Transverse colon (tissue), 4 donors: ENCODE measurements at regions not wholly inside any gene's neighbourhood (a gene's known extent, or its start where the extent isn't known, plus 50 kb on each side); places are given as distances from the start of the nearest gene placed in this dataset.

Source experiments
- DNase-seq: peaks from one replicate; pipeline ENCODE4 v3.0.0-alpha.2; 2019
- H3K27ac ChIP-seq, 4 donors: fragments of 200-600 bp; sonication (generic); 2 replicates each; pipeline ENCODE4 v1.5.1; 2016 to 2018; ENCODE audit warnings: inconsistent platforms in 4 of 4
- H3K27me3 ChIP-seq: fragments of 200-600 bp; sonication (generic); 2 replicates; pipeline ENCODE4 v1.5.1; 2017; ENCODE audit warnings: inconsistent platforms
- H3K36me3 ChIP-seq, 4 donors: fragments of 200-600 bp; sonication (generic); 2 replicates each; pipeline ENCODE4 v1.5.1; 2017 to 2019; ENCODE audit warnings: inconsistent platforms in 4 of 4
- H3K4me1 ChIP-seq, 4 donors: fragments of 200-600 bp; sonication (generic); 2 replicates each; pipeline ENCODE4 v1.5.1; 2017 to 2020; ENCODE audit warnings: inconsistent platforms in 4 of 4
- H3K4me3 ChIP-seq, 4 donors: fragments of 200-600 bp; sonication (generic); 1 replicate in 1 of 4; 2 replicates in 3 of 4; pipeline versions ENCODE4 v1.5.1 to v1.6.1; 2017 to 2019; ENCODE audit warnings: inconsistent platforms in 4 of 4
- H3K9me3 ChIP-seq, 2 donors: fragments of 200-600 bp; sonication (generic); 2 replicates each; pipeline ENCODE4 v1.5.1; 2017 to 2019; ENCODE audit warnings: inconsistent platforms in 2 of 2
- EP300 ChIP-seq: sonication (generic); formaldehyde crosslinking; IDR thresholded peaks from one replicate; pipeline ENCODE4 v1.6.1; 2017; ENCODE audit warnings: antibody characterized with exemption, low read depth
- POLR2A ChIP-seq: fragments of 450-650 bp; IDR thresholded peaks from one replicate; pipeline ENCODE4 v1.6.1; 2016; ENCODE audit warnings: antibody characterized with exemption, mild to moderate bottlenecking, moderate library complexity
- POLR2AphosphoS5 ChIP-seq, 3 donors: sonication (generic); formaldehyde crosslinking; IDR thresholded peaks; one replicate each; pipeline ENCODE4 v1.6.1; 2016; ENCODE audit warnings: antibody characterized with exemption in 3 of 3
- WGBS, 2 donors: methylation state at CpG; one replicate each; pipeline ENCODE4 v1.1.5; 2018; ENCODE audit warnings: low coverage in 1 of 2; 5-methylcytosine and 5-hydroxymethylcytosine counted together
- in situ Hi-C, 4 donors: fragments of 200-750 bp; cut with MboI; loops; one replicate each; pipeline versions ENCODE4 v1.15.0 to v1.15.1; 2017; ENCODE audit warnings: low sequenced_read_pairs in 3 of 4, low pct_ligation_motif_present in 1 of 4, low pct_unique_long_range_greater_than_20kb in 1 of 4
- intact Hi-C: fragments of 100-400 bp; cut with DNase I; formaldehyde crosslinking; loops from one replicate; pipeline ENCODE4 v1.15.1; 2023; ENCODE audit warnings: low total_unique reads
- TF ChIP-seq, protein P1 (sequence below), 5 experiments: fragments of 200-600 bp in 3 of 5; fragments of 450-650 bp in 2 of 5; sonication (generic) in 3 of 5; IDR thresholded peaks; 1 replicate in 2 of 5; 2 replicates in 3 of 5; pipeline ENCODE4 v1.5.1; 2016 to 2017; ENCODE audit warnings: antibody characterized with exemption in 5 of 5, inconsistent platforms in 3 of 5, mild to moderate bottlenecking in 2 of 5, moderate library complexity in 1 of 5

DNA sequence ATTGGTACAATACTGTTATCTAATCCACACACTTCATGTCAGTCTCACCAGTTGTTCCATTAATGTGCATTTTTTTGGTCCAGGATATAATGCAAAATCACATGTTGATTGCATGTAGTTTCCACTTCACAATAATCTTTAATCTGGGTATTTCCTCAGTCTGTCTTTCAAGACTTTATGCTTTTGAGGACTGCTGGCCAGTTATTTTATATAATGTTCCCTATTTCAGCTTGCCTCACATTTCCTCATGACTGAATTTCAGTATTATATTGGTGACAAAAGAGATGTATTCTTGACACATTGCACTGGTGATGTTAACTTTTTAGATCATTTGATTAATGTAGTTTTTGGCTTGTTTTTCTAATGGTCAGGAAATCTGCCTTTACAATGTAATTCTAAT, 368.3 kb downstream of the IRS2 start:
- Histone ChIP-seq H3K27me3 (no peaks in the 10 kb centered on the region), H3K9me3 (no peaks in the 10 kb centered on the region), H3K27ac (no peak overlapping the region), H3K4me1 (no peaks in the 10 kb centered on the region), H3K4me3 (no peak overlapping the region), H3K36me3 (no peaks in the 10 kb centered on the region)
- DNase-seq: no peak
- intact Hi-C loops: no loop called here
- in situ Hi-C loops: no loop called here
- no peak for TF ChIP-seq POLR2AphosphoS5 (IDR thresholded peaks at IDR 0.05)
- TF ChIP-seq, protein P1, sequence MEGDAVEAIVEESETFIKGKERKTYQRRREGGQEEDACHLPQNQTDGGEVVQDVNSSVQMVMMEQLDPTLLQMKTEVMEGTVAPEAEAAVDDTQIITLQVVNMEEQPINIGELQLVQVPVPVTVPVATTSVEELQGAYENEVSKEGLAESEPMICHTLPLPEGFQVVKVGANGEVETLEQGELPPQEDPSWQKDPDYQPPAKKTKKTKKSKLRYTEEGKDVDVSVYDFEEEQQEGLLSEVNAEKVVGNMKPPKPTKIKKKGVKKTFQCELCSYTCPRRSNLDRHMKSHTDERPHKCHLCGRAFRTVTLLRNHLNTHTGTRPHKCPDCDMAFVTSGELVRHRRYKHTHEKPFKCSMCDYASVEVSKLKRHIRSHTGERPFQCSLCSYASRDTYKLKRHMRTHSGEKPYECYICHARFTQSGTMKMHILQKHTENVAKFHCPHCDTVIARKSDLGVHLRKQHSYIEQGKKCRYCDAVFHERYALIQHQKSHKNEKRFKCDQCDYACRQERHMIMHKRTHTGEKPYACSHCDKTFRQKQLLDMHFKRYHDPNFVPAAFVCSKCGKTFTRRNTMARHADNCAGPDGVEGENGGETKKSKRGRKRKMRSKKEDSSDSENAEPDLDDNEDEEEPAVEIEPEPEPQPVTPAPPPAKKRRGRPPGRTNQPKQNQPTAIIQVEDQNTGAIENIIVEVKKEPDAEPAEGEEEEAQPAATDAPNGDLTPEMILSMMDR (IDR thresholded peaks at IDR 0.05): no peak
- no peak for TF ChIP-seq POLR2A
- no peak for TF ChIP-seq EP300

DNA sequence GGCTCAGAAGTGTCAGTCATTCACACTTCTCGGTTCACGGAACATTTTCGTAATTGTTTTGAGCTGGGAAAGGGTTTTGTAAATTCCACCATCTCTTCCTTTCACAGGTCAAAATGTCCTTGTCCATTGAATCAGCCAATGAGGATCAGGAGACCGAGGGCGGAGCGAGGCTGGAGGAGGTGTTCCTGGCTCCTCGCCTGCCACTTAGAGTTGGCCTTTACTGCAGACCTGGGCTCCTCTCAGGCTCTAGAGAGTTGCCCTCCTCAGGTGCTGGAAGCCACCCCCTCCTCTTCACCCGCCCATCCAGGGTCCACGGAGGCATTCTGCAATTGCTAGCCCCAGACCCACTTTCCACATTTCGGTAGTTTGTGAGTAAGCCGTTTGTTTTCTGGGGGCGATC, 370.4 kb downstream of the IRS2 start:
- in situ Hi-C loops: no loop called here
- no peak overlapping the region for H3K4me3 ChIP-seq
- WGBS, 2 donors: 89% methylated on average over 7 to 12 of the region's 12 CpGs
- no peaks in the 10 kb centered on the region for H3K27me3 ChIP-seq
- intact Hi-C loops: no loop called here
- no peaks in the 10 kb centered on the region for H3K9me3 ChIP-seq
- DNase-seq: no peak
- no peak overlapping the region for H3K27ac ChIP-seq
- TF ChIP-seq, protein P1 (IDR thresholded peaks at IDR 0.05): no peak
- no peak for TF ChIP-seq POLR2A
- TF ChIP-seq EP300: no peak
- no peak for TF ChIP-seq POLR2AphosphoS5 (IDR thresholded peaks at IDR 0.05)
- peaks cover 2 to 6% (median 4%) of the 10 kb centered on the region in 4 donors for H3K4me1 ChIP-seq
- no peaks in the 10 kb centered on the region for H3K36me3 ChIP-seq

DNA sequence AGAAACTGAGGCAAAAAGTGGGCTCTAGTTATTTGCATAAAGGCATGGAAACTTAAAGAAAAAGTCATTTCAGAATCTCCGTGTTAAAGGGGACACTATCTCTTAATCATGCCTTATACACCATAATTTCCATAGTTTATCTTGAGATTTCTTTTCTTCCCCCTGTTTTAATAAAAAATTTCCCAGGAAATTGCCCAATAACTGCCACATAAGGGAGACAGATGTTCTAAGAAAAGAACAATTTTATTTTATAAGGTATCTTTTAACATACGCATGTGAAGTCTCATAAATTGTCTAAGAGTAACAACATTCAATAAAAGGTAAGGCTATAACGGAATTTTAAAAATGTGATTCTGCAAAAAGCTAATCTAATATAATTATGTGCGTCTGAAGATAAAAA, 371.3 kb downstream of the IRS2 start:
- H3K27me3 ChIP-seq: no peaks in the 10 kb centered on the region
- no peak overlapping the region for H3K27ac ChIP-seq
- no peaks in the 10 kb centered on the region for H3K36me3 ChIP-seq
- in situ Hi-C loops (no loop called here), intact Hi-C loops (no loop called here)
- DNase-seq: no peak
- no peaks in the 10 kb centered on the region for H3K9me3 ChIP-seq
- 81 to 85% methylated on average over 4 of the region's 4 CpGs for WGBS, 2 donors
- TF ChIP-seq, protein P1 (IDR thresholded peaks at IDR 0.05): no peak
- TF ChIP-seq POLR2A (no peak), POLR2AphosphoS5 (IDR thresholded peaks at IDR 0.05) (no peak), EP300 (no peak)
- no peak overlapping the region for H3K4me3 ChIP-seq
- peaks cover 2 to 6% (median 4%) of the 10 kb centered on the region in 4 donors for H3K4me1 ChIP-seq

DNA sequence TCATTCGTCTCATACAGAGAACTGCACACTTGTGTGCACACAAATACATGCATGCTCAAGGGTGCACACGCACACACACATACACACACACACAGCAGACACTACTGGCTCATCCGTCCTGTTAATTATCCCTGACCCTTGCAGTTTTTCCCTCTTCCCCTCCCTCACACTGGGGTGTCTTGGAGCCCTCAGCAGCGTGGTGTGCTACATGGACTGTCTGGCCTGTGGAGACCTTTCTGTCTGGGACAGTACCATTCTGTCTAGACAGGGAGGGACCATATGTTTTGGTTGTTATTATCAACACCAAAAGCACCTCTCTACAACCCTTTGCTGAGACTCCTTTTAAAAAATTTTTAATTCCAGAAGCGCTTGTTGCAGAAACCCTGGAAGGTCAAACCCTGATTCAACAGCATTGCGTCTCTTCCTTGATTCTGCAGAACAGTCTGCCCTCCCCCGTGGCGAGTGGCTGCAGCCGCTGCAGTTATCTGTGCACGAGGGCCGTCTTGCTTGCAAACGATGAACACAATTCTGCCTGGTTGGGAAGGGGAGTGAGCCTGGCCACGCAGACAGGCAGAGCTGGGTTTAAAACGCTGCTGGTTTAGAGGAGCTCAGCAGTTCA, 374.0 kb downstream of the IRS2 start:
- intact Hi-C loops: no loop called here
- H3K4me1 ChIP-seq: peaks cover 2 to 6% (median 4%) of the 10 kb centered on the region in 4 donors
- peak; percentile 32 for DNase-seq
- in situ Hi-C loops: no loop called here
- H3K27me3 ChIP-seq: no peaks in the 10 kb centered on the region
- no peaks in the 10 kb centered on the region for H3K9me3 ChIP-seq
- H3K4me3 ChIP-seq: no peak overlapping the region
- no peaks in the 10 kb centered on the region for H3K36me3 ChIP-seq
- WGBS, 2 donors: 18 to 27% methylated on average over 4 to 14 of the region's 14 CpGs
- H3K27ac ChIP-seq: no peak overlapping the region
- TF ChIP-seq POLR2A (no peak), POLR2AphosphoS5 (IDR thresholded peaks at IDR 0.05) (peak in 1 of 3 donors; percentile 10), EP300 (no peak)
- TF ChIP-seq, protein P1 (IDR thresholded peaks at IDR 0.05): no peak
